ENCODE measurements at regions not wholly inside any gene's neighbourhood (a gene's known extent, or its start where the extent isn't known, plus 50 kb on each side); places are given as distances from the start of the nearest gene placed in this dataset.

- Histone ChIP-seq H3K4me1 (ENCODE audit: control insufficient read depth, low read depth, low read length) (peaks cover 7% of the 10 kb centered on the region), H3K36me3 (ENCODE audit: control insufficient read depth, insufficient read depth, low read length) (no peaks in the 10 kb centered on the region), H2BK120ac (ENCODE audit: low read depth, low read length) (no peak overlapping the region), H2AK5ac (ENCODE audit: low read length) (no peak overlapping the region), H3K79me1 (ENCODE audit: low read length) (no peaks in the 10 kb centered on the region), H3K56ac (ENCODE audit: low read length) (no peak overlapping the region), H3K27me3 (ENCODE audit: insufficient read depth, low read length, poor library complexity) (no peaks in the 10 kb centered on the region), H3K23ac (ENCODE audit: low read length) (no peak overlapping the region), H2BK15ac (replicated peaks; ENCODE audit: low read depth) (no peak overlapping the region), H3K4me2 (ENCODE audit: low read length) (no peak overlapping the region), H3K27ac (ENCODE audit: low read depth, low read length) (no peak overlapping the region), H2BK5ac (ENCODE audit: low read length) (no peak overlapping the region), H3K79me2 (ENCODE audit: control insufficient read depth, insufficient read depth, low read length) (no peaks in the 10 kb centered on the region), H3K18ac (ENCODE audit: low read length) (no peak overlapping the region), H3K4ac (ENCODE audit: low read depth, low read length) (no peak overlapping the region), H3K9ac (ENCODE audit: low read length) (no peak overlapping the region), H3K4me3 (ENCODE audit: low read length) (no peak overlapping the region), H4K8ac (ENCODE audit: low read depth, low read length) (no peak overlapping the region), H4K5ac (ENCODE audit: low read length) (no peak overlapping the region)
- no CpG with 5 or more reads among the region's 6 CpGs for WGBS (ENCODE audit: extremely low coverage, insufficient coverage, low lambda C conversion rate)
- DNase-seq = no peak
Measured at GRCh38 chr5:143567583-143568504, 164.4 kb upstream of the NR3C1 start.

GRCh38 chr5:143566139-143566538 lies 162.7 kb upstream of the NR3C1 start:
- Histone ChIP-seq H3K18ac (ENCODE audit: low read length) (no peak overlapping the region), H3K4me1 (ENCODE audit: control insufficient read depth, low read depth, low read length) (peaks cover 7% of the 10 kb centered on the region)
- no CpG with 5 or more reads among the region's 2 CpGs for WGBS (ENCODE audit: extremely low coverage, insufficient coverage, low lambda C conversion rate)

GRCh38 chr5:143564417-143564816 lies 160.9 kb upstream of the NR3C1 start:
- Histone ChIP-seq H3K23ac (ENCODE audit: low read length) (no peak overlapping the region), H2AK5ac (ENCODE audit: low read length) (no peak overlapping the region), H3K18ac (ENCODE audit: low read length) (no peak overlapping the region), H3K4me3 (ENCODE audit: low read length) (no peak overlapping the region), H3K79me1 (ENCODE audit: low read length) (no peaks in the 10 kb centered on the region), H2BK15ac (replicated peaks; ENCODE audit: low read depth) (no peak overlapping the region), H2BK5ac (ENCODE audit: low read length) (no peak overlapping the region), H3K36me3 (ENCODE audit: control insufficient read depth, insufficient read depth, low read length) (no peaks in the 10 kb centered on the region), H3K27me3 (ENCODE audit: insufficient read depth, low read length, poor library complexity) (no peaks in the 10 kb centered on the region), H3K9ac (ENCODE audit: low read length) (no peak overlapping the region), H3K4me1 (ENCODE audit: control insufficient read depth, low read depth, low read length) (peaks cover 7% of the 10 kb centered on the region), H3K56ac (ENCODE audit: low read length) (no peak overlapping the region), H3K4me2 (ENCODE audit: low read length) (no peak overlapping the region), H4K5ac (ENCODE audit: low read length) (no peak overlapping the region), H3K27ac (ENCODE audit: low read depth, low read length) (no peak overlapping the region), H3K79me2 (ENCODE audit: control insufficient read depth, insufficient read depth, low read length) (no peaks in the 10 kb centered on the region), H2BK120ac (ENCODE audit: low read depth, low read length) (no peak overlapping the region), H3K4ac (ENCODE audit: low read depth, low read length) (no peak overlapping the region), H4K8ac (ENCODE audit: low read depth, low read length) (no peak overlapping the region)
- DNase-seq = no peak

More at GRCh38 chr5:143566139-143566538, 162.7 kb upstream of the NR3C1 start:
- Histone ChIP-seq H3K27ac (ENCODE audit: low read depth, low read length) (no peak overlapping the region), H3K4ac (ENCODE audit: low read depth, low read length) (no peak overlapping the region), H2BK5ac (ENCODE audit: low read length) (no peak overlapping the region), H3K79me1 (ENCODE audit: low read length) (no peaks in the 10 kb centered on the region), H4K8ac (ENCODE audit: low read depth, low read length) (no peak overlapping the region), H3K4me3 (ENCODE audit: low read length) (no peak overlapping the region), H3K4me2 (ENCODE audit: low read length) (no peak overlapping the region), H2BK120ac (ENCODE audit: low read depth, low read length) (no peak overlapping the region), H3K23ac (ENCODE audit: low read length) (no peak overlapping the region), H3K36me3 (ENCODE audit: control insufficient read depth, insufficient read depth, low read length) (no peaks in the 10 kb centered on the region), H2AK5ac (ENCODE audit: low read length) (no peak overlapping the region), H3K79me2 (ENCODE audit: control insufficient read depth, insufficient read depth, low read length) (no peaks in the 10 kb centered on the region), H2BK15ac (replicated peaks; ENCODE audit: low read depth) (no peak overlapping the region), H3K9ac (ENCODE audit: low read length) (no peak overlapping the region), H3K27me3 (ENCODE audit: insufficient read depth, low read length, poor library complexity) (no peaks in the 10 kb centered on the region), H3K56ac (ENCODE audit: low read length) (no peak overlapping the region), H4K5ac (ENCODE audit: low read length) (no peak overlapping the region)
- no peak for DNase-seq

- H3K4me1 ChIP-seq (ENCODE audit: control insufficient read depth, low read depth, low read length) = no peaks in the 10 kb centered on the region
- H3K4me3 ChIP-seq (ENCODE audit: low read length) = no peak overlapping the region
- no peaks in the 10 kb centered on the region for H3K36me3 ChIP-seq (ENCODE audit: control insufficient read depth, insufficient read depth, low read length)
- no peak overlapping the region for H3K4ac ChIP-seq (ENCODE audit: low read depth, low read length)
- no peaks in the 10 kb centered on the region for H3K79me1 ChIP-seq (ENCODE audit: low read length)
- H4K5ac ChIP-seq (ENCODE audit: low read length) = no peak overlapping the region
- no CpG with 5 or more reads among the region's 4 CpGs for WGBS (ENCODE audit: extremely low coverage, insufficient coverage, low lambda C conversion rate)
- H2AK5ac ChIP-seq (ENCODE audit: low read length) = no peak overlapping the region
- H3K27ac ChIP-seq (ENCODE audit: low read depth, low read length) = no peak overlapping the region
- H3K9ac ChIP-seq (ENCODE audit: low read length) = no peak overlapping the region
- no peaks in the 10 kb centered on the region for H3K79me2 ChIP-seq (ENCODE audit: control insufficient read depth, insufficient read depth, low read length)
- H4K8ac ChIP-seq (ENCODE audit: low read depth, low read length) = no peak overlapping the region
- H3K23ac ChIP-seq (ENCODE audit: low read length) = no peak overlapping the region
- H3K4me2 ChIP-seq (ENCODE audit: low read length) = no peak overlapping the region
- no peak overlapping the region for H2BK15ac ChIP-seq (replicated peaks; ENCODE audit: low read depth)
- no peak overlapping the region for H3K18ac ChIP-seq (ENCODE audit: low read length)
- no peak overlapping the region for H2BK5ac ChIP-seq (ENCODE audit: low read length)
- no peaks in the 10 kb centered on the region for H3K27me3 ChIP-seq (ENCODE audit: insufficient read depth, low read length, poor library complexity)
- no peak for DNase-seq
- no peak overlapping the region for H3K56ac ChIP-seq (ENCODE audit: low read length)
- no peak overlapping the region for H2BK120ac ChIP-seq (ENCODE audit: low read depth, low read length)
Measured at GRCh38 chr5:143562935-143563334, 159.4 kb upstream of the NR3C1 start.

- Histone ChIP-seq H3K4me3 (ENCODE audit: low read length) (no peak overlapping the region), H3K79me1 (ENCODE audit: low read length) (no peaks in the 10 kb centered on the region), H3K27me3 (ENCODE audit: insufficient read depth, low read length, poor library complexity) (no peaks in the 10 kb centered on the region), H3K56ac (ENCODE audit: low read length) (no peak overlapping the region), H3K4me2 (ENCODE audit: low read length) (no peak overlapping the region), H3K4me1 (ENCODE audit: control insufficient read depth, low read depth, low read length) (no peaks in the 10 kb centered on the region), H4K8ac (ENCODE audit: low read depth, low read length) (no peak overlapping the region), H3K23ac (ENCODE audit: low read length) (no peak overlapping the region), H4K5ac (ENCODE audit: low read length) (no peak overlapping the region), H3K27ac (ENCODE audit: low read depth, low read length) (no peak overlapping the region), H2BK5ac (ENCODE audit: low read length) (no peak overlapping the region), H2AK5ac (ENCODE audit: low read length) (no peak overlapping the region), H3K18ac (ENCODE audit: low read length) (no peak overlapping the region), H2BK15ac (replicated peaks; ENCODE audit: low read depth) (no peak overlapping the region), H3K9ac (ENCODE audit: low read length) (no peak overlapping the region), H2BK120ac (ENCODE audit: low read depth, low read length) (no peak overlapping the region), H3K36me3 (ENCODE audit: control insufficient read depth, insufficient read depth, low read length) (no peaks in the 10 kb centered on the region), H3K4ac (ENCODE audit: low read depth, low read length) (peak overlapping the region; percentile 31), H3K79me2 (ENCODE audit: control insufficient read depth, insufficient read depth, low read length) (no peaks in the 10 kb centered on the region)
- no CpG with 5 or more reads among the region's 4 CpGs for WGBS (ENCODE audit: extremely low coverage, insufficient coverage, low lambda C conversion rate)
- no peak for DNase-seq
Measured at GRCh38 chr5:143561219-143561618, 157.7 kb upstream of the NR3C1 start.

- WGBS (ENCODE audit: extremely low coverage, insufficient coverage, low lambda C conversion rate) = no CpG with 5 or more reads among the region's 1 CpG
- Histone ChIP-seq H2BK120ac (ENCODE audit: low read depth, low read length) (no peak overlapping the region), H4K8ac (ENCODE audit: low read depth, low read length) (no peak overlapping the region), H3K56ac (ENCODE audit: low read length) (no peak overlapping the region), H3K9ac (ENCODE audit: low read length) (no peak overlapping the region), H3K79me2 (ENCODE audit: control insufficient read depth, insufficient read depth, low read length) (no peaks in the 10 kb centered on the region), H3K23ac (ENCODE audit: low read length) (no peak overlapping the region), H3K4me2 (ENCODE audit: low read length) (no peak overlapping the region), H4K5ac (ENCODE audit: low read length) (no peak overlapping the region), H3K4me3 (ENCODE audit: low read length) (no peak overlapping the region), H3K27ac (ENCODE audit: low read depth, low read length) (no peak overlapping the region), H3K18ac (ENCODE audit: low read length) (no peak overlapping the region), H3K36me3 (ENCODE audit: control insufficient read depth, insufficient read depth, low read length) (no peaks in the 10 kb centered on the region), H2BK5ac (ENCODE audit: low read length) (no peak overlapping the region), H2AK5ac (ENCODE audit: low read length) (no peak overlapping the region), H3K27me3 (ENCODE audit: insufficient read depth, low read length, poor library complexity) (no peaks in the 10 kb centered on the region), H2BK15ac (replicated peaks; ENCODE audit: low read depth) (no peak overlapping the region), H3K4me1 (ENCODE audit: control insufficient read depth, low read depth, low read length) (no peaks in the 10 kb centered on the region), H3K79me1 (ENCODE audit: low read length) (no peaks in the 10 kb centered on the region), H3K4ac (ENCODE audit: low read depth, low read length) (no peak overlapping the region)
- no peak for DNase-seq
Measured at GRCh38 chr5:143560378-143560777, 156.9 kb upstream of the NR3C1 start.

Measured in mesendoderm (in vitro differentiated cells).